ENCODE measurements at regions not wholly inside any gene's neighbourhood (a gene's known extent, or its start where the extent isn't known, plus 50 kb on each side); places are given as distances from the start of the nearest gene placed in this dataset.

- ATAC-seq: no peak
- Mint-ChIP-seq H3K4me1 (peaks cover 4% of the 10 kb centered on the region; the same call in 1 of the 2 replicates), H3K36me3 (no peaks in the 10 kb centered on the region), H3K9me3 (peaks cover 7% of the 10 kb centered on the region), H3K27ac (no peak overlapping the region), H3K4me3 (no peak overlapping the region), H3K27me3 (ENCODE audit: low read depth) (no peaks in the 10 kb centered on the region)
- no peak for TF ChIP-seq ELF4 (CRISPR knock-in tag; IDR thresholded peaks at IDR 0.05; ENCODE audit: low read depth)
- TF ChIP-seq, protein P1, sequence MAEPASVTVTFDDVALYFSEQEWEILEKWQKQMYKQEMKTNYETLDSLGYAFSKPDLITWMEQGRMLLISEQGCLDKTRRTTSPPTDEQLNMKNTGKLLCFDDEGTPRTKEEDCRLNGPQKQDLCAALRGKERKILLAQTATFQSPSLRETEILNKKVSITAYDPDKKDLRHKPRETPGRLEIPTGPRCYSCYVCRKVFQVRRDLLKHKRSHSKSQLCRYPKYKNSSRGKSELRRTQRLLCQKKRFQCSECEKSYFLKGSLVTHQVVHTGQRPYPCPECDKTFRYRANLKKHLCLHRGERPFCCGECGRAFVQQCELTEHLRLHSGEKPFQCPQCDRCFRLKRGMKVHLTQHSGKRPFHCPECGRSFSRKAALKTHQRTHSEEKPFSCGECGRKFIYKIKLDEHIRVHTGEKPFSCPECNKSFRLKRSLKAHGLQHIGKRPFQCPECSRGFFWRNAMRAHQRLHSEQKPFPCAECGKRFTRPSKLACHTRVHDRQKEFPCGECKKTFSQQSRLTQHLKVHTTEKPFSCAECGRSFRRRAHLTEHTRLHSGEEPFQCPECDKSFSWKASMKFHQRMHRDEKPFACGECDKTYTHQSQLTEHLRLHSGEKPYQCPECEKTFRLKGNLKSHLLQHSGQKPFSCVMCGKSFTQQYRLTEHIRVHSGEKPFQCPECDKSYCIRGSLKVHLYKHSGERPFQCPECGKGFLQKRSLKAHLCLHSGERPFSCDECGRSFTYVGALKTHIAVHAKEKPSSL (CRISPR knock-in tag; conservative IDR thresholded peaks at IDR 0.05): no peak
- TF ChIP-seq, protein P2, sequence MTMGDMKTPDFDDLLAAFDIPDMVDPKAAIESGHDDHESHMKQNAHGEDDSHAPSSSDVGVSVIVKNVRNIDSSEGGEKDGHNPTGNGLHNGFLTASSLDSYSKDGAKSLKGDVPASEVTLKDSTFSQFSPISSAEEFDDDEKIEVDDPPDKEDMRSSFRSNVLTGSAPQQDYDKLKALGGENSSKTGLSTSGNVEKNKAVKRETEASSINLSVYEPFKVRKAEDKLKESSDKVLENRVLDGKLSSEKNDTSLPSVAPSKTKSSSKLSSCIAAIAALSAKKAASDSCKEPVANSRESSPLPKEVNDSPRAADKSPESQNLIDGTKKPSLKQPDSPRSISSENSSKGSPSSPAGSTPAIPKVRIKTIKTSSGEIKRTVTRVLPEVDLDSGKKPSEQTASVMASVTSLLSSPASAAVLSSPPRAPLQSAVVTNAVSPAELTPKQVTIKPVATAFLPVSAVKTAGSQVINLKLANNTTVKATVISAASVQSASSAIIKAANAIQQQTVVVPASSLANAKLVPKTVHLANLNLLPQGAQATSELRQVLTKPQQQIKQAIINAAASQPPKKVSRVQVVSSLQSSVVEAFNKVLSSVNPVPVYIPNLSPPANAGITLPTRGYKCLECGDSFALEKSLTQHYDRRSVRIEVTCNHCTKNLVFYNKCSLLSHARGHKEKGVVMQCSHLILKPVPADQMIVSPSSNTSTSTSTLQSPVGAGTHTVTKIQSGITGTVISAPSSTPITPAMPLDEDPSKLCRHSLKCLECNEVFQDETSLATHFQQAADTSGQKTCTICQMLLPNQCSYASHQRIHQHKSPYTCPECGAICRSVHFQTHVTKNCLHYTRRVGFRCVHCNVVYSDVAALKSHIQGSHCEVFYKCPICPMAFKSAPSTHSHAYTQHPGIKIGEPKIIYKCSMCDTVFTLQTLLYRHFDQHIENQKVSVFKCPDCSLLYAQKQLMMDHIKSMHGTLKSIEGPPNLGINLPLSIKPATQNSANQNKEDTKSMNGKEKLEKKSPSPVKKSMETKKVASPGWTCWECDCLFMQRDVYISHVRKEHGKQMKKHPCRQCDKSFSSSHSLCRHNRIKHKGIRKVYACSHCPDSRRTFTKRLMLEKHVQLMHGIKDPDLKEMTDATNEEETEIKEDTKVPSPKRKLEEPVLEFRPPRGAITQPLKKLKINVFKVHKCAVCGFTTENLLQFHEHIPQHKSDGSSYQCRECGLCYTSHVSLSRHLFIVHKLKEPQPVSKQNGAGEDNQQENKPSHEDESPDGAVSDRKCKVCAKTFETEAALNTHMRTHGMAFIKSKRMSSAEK (CRISPR knock-in tag; IDR thresholded peaks at IDR 0.05; ENCODE audit: borderline replicate concordance): no peak
- TF ChIP-seq NR3C1 (CRISPR knock-in tag; conservative IDR thresholded peaks at IDR 0.05; ENCODE audit: low read depth): no peak
- TF ChIP-seq SMAD3 (CRISPR knock-in tag; IDR thresholded peaks at IDR 0.05; ENCODE audit: borderline replicate concordance): no peak
- TF ChIP-seq, protein P3, sequence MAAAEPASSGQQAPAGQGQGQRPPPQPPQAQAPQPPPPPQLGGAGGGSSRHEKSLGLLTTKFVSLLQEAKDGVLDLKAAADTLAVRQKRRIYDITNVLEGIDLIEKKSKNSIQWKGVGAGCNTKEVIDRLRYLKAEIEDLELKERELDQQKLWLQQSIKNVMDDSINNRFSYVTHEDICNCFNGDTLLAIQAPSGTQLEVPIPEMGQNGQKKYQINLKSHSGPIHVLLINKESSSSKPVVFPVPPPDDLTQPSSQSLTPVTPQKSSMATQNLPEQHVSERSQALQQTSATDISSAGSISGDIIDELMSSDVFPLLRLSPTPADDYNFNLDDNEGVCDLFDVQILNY (CRISPR knock-in tag; IDR thresholded peaks at IDR 0.05): no peak
- no peak for TF ChIP-seq NR2C2 (CRISPR knock-in tag; IDR thresholded peaks at IDR 0.05)
- TF ChIP-seq ZNF671 (CRISPR knock-in tag; IDR thresholded peaks at IDR 0.05): no peak
- TF ChIP-seq HMGA2 (CRISPR knock-in tag; IDR thresholded peaks at IDR 0.05): no peak
- TF ChIP-seq ZSCAN18 (CRISPR knock-in tag; IDR thresholded peaks at IDR 0.05): no peak
- TF ChIP-seq ZMAT4 (CRISPR knock-in tag; IDR thresholded peaks at IDR 0.05): no peak
- TF ChIP-seq, protein P4, sequence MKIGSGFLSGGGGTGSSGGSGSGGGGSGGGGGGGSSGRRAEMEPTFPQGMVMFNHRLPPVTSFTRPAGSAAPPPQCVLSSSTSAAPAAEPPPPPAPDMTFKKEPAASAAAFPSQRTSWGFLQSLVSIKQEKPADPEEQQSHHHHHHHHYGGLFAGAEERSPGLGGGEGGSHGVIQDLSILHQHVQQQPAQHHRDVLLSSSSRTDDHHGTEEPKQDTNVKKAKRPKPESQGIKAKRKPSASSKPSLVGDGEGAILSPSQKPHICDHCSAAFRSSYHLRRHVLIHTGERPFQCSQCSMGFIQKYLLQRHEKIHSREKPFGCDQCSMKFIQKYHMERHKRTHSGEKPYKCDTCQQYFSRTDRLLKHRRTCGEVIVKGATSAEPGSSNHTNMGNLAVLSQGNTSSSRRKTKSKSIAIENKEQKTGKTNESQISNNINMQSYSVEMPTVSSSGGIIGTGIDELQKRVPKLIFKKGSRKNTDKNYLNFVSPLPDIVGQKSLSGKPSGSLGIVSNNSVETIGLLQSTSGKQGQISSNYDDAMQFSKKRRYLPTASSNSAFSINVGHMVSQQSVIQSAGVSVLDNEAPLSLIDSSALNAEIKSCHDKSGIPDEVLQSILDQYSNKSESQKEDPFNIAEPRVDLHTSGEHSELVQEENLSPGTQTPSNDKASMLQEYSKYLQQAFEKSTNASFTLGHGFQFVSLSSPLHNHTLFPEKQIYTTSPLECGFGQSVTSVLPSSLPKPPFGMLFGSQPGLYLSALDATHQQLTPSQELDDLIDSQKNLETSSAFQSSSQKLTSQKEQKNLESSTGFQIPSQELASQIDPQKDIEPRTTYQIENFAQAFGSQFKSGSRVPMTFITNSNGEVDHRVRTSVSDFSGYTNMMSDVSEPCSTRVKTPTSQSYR (CRISPR knock-in tag; IDR thresholded peaks at IDR 0.05): no peak
- TF ChIP-seq, protein P5, sequence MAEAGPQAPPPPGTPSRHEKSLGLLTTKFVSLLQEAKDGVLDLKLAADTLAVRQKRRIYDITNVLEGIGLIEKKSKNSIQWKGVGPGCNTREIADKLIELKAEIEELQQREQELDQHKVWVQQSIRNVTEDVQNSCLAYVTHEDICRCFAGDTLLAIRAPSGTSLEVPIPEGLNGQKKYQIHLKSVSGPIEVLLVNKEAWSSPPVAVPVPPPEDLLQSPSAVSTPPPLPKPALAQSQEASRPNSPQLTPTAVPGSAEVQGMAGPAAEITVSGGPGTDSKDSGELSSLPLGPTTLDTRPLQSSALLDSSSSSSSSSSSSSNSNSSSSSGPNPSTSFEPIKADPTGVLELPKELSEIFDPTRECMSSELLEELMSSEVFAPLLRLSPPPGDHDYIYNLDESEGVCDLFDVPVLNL (CRISPR knock-in tag; IDR thresholded peaks at IDR 0.05; ENCODE audit: borderline replicate concordance, low read depth): no peak
- TF ChIP-seq MYBL2 (CRISPR knock-in tag; IDR thresholded peaks at IDR 0.05): no peak
- no peak for TF ChIP-seq NFE2L1 (CRISPR knock-in tag; IDR thresholded peaks at IDR 0.05)
- no peak for TF ChIP-seq CTCF (IDR thresholded peaks at IDR 0.05)
- no peak for TF ChIP-seq RELA (CRISPR knock-in tag; IDR thresholded peaks at IDR 0.05; ENCODE audit: borderline replicate concordance)
- ChIA-PET POLR2A (no interaction called here), CTCF (no interaction called here)
- no peak for DNase-seq (ENCODE audit: low spot score)
These were observed 181.5 kb upstream of the PIK3R1 start for GRCh38 chr5:68033961-68034571.

All from WTC11 (cell line).